Muscle of back (tissue), 3 donors: ENCODE measurements at regions not wholly inside any gene's neighbourhood (a gene's known extent, or its start where the extent isn't known, plus 50 kb on each side); places are given as distances from the start of the nearest gene placed in this dataset.

Source experiments
- DNase-seq, 3 donors: peaks; one replicate each; pipeline versions ENCODE4 v3.0.0 to v3.0.0-alpha.2; 2013

DNA sequence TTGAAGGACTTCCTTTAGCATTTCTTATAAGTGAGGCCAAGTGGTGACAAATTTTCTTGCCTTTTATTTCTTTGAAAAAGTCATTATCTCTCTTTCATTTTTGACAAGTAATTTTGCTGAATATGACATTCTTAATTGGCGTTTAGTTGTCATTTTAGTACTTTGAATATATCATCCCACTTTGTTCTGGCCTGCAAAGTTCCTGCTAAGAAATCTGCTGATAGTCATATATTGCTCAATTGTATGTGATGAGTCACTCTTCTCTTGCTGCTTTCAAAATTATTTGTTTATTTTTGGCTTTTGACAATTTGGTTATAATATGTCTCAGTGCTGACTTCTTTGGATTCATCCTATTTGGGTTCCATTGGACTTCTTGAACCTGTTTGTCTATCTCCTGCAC is 312.6 kb downstream of the DUSP10 start:
- no peak for DNase-seq

DNA sequence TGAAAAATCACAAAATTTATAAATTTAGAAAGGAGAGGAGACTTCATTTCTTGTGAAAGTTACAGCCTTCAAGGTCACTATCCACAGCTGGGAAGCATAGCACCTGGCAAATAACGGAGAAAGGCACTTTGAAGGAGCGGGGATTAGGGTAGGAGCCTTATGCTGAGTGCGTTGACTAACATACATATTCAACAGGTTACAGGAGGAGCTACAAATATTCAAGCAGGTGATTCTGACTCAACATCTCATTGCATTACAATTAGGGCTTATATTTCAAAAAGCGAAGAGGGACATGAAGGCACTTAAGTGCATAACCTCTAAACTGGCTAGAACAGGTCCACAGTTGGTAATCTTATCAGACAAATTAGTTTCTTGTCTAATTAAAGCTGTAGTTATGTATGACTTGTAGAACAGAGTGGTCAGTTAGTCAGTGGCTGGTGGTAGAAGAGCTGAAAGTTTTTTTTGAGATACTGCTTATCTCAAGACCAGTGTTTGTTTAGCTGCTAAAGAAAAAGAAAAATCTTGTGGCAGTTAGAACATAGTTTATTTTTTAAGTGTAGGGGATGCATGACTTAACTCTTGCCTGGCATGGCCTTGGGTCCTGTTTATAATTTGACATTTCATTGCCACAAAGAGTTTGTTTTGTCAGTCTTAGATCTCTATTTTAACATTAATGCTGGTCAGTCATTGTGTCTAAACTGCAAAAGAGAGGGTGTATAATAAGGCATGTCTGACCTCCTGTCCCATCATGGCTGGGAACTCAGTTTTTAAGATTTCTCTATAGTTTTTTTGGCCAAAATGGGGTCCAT is 311.5 kb downstream of the DUSP10 start:
- DNase-seq: no peak

- DNase-seq: peak in 1 of 3 donors; percentile 18
Observed at GRCh38 chr1:221431068-221431651, 310.7 kb downstream of the DUSP10 start.

DNA sequence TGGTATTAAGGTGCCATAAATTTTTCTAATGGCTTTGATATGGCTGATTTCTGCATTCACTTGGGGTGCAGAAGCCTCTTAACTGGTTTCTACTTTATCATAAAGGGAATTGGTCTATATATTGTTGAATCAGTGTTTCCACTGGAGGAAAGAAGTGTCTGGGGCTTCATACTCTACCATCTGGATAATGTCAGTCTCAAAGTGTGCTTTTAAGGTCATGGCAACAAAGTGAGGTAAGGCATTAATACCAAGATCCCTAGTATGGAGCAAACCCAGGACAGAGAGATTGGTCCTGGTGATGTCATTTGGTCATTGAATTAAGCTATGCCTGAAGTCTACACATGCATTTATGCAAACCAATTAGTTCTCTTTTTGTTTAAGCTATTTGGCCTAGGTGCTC is 309.9 kb downstream of the DUSP10 start:
- no peak for DNase-seq

DNA sequence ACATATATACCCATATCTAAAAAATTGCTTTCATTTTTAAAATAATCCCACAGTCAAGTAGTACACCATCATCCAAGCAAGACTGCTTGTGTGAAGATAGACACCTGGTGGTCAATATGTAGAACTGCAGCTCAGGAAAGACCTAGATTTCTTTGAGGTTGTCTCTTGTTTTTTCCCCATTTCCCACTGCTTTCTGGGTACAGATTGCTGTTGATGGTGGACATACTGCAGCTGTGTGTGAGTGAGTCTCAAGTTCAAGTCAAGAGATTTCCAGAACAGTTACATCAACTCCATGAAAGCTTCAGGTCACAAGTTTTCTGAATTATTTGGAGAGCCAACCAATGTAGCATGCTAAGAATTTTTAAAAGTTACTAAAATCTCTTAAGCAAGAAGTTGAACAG is 306.4 kb downstream of the DUSP10 start:
- DNase-seq: peak; percentile 43 to 67 (median 43)

DNA sequence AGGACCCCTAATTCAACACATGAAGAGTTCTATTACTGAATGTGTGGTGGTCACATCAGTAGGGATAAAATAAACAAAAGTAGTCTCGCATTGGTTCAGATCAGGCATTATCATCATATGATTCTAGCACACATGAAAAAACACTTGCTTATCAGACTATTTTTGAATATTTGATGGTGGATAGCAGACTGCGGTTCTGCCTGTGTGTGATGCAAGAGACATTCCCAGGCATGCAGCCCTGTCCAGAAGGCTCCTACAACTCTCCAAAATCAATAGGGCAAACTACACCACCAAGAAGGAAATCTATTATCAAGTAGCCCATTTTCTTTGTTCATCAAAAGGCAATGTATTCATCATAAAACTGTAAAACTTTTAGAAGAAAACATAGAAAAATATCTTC is 304.7 kb downstream of the DUSP10 start:
- no peak for DNase-seq

DNA sequence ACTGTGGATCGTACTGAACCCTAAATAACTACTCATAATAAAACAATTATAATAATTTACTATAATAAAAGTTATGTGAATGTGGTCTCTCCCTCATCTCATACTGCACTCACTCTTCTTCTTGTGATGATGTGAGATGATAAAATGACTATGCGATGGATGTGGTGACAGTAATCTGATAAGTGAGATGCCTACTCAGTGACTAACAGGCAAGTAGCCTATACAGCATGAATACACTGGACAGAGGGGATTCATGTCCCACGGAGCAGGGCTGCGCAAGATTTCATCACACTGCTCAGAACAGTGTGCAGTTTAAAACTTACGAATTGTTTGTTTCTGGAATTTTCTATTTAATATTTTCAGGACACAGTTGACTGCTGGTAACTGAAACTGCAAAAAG is 304.0 kb downstream of the DUSP10 start:
- peak in 1 of 3 donors; percentile 66 for DNase-seq

DNA sequence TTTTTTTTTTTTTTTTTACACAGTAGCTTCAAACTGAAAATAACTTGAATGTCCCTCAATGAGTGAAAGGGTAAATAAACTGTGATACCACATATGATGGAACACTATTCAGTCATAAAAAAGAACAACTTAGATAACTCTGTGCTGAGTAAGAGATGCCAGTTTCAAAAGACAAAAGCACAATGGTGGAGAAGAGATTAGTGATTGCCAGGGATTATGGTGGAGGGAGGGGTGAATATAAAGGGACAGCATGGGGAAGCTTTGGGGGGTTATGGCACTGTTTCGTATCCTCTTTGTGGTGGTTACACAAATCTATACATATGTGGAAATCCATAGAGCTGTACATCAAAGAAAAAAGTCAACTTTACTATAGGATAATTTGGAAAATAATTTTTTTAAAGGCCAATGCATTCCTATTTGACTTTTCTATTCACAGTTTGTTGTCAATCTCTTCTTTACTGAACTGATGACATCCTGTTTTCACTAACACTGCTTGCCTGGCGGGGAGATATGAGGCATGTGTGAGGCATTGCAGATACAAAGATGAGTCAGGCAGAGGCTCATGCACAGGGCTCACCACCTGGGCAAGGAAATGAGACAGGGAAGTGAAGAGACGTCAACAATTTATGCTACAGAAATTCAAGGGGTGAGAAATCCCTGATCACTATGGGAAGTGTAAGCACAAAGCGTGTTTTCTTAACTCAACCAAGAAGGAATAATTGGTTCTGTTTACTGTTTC is 302.7 kb downstream of the DUSP10 start:
- peak in 1 of 3 donors; percentile 85 for DNase-seq

DNA sequence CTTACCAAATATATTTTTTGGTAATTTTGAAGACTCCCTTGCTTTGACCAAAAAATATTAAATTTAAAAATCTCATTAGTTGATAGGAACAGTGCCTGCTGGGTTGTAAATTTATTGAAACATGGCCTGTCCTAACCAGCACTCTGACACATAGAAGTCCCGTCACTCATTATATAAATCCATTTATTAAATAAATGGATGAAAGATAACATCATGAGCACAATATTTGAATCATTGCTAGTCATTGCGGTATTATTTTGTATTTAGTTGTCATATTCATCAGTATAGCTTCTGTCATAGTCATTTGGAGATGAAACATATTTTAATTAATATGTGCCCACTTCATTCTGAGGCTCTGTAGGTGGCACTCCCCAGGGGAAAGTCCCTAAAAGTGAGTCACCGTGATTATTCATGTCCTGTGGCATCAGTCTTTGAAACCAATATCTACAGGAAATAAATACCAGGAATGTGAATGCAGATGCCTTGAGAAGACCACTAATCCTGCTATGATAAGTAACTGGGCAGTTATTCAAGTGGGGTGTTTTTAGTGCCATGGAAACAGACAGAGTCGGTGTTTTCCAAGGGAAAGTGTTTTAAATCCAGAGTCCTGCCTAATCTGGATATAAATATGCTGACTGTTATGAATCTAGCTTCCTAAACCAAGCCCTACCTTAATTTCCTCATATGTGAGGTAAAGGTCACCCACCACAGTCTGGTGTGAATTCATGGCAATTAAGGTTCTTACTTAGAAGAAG is 302.0 kb downstream of the DUSP10 start:
- peak; percentile 46 to 93 (median 66) for DNase-seq

DNA sequence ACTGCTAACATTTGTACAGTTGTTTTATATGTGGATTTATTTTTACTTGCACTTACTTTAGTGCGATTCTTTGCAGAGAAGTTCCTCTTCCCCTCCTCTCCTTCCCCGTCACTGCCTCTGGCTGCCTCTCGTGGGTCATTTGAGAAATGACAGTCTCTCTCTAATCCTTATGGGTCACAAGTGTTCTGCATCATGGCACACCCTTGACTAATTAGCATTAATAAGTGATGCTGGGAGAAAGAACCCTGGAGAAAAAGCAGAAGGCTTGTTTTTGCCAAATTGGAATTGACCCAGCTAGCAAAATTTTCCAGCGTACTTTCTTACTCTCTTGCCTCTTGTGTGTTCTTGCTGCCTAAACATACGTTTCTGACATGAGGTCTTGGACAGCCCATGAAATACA is 301.2 kb downstream of the DUSP10 start:
- peak; percentile 58 to 91 (median 80) for DNase-seq

DNA sequence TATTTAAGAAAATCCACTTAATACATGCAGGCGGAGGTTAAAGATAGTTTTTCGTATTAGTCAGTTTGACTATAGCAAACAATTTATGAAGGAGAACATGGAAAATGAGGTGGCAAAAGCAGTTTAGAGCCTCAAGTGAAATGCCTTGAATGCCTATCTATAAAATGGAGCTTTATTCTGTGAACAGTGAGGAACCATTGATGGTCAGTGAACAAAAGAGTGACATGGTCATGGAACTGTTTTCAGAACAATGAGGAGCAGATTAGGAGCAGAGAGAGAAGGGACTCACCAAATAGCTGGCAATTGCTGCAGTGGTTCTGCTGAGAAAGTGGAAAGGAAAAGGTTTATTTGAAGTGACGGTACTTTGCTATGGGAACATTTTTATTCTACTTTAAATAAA is 299.8 kb downstream of the DUSP10 start:
- DNase-seq: no peak

DNA sequence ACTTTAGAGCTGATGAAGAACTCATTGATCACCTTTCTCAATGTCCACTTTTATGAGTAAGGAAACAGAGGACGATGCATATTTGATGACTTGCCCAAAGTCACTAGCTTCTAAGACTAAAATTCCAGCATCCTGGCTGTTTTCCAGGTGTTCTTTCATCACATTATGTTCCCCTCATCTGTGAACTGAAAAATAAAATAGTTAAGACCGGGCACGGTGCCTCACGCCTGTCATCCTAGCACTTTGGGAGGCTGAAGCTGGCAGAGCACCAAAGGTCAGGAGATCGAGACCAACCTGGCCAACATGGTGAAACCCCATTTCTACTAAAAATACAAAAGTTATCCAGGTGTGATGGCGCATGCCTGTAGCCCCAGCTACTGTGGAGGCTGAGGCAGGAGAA is 297.5 kb downstream of the DUSP10 start:
- DNase-seq: no peak

DNA sequence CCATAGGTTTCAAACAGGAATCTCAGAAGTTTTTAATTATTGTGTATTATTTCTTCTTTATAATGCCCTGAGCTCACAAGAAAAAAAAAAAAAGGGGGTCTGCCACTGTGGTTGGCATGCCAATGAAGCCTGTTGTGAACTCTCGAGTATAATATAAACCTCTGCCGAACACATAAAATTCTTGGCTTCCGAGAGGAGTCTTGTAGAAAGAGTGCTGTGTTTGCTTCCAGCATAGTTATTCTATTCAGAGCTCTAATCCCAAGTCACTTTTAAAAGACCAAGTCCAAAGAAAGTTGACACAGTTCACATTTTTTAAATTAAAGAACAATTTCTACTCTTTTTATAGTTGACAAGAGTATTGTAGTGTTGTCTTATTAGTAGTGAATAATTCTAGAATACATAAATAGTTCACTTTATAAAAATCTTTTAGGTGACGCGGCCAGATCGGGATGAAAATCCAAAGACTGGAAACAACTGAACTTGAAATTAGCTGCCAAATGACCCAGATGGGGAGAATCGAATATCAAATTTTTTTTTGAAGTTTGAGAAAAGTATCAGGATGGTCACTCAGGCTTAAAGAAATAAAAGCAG is 293.2 kb downstream of the DUSP10 start:
- peak; percentile 33 to 85 (median 63) for DNase-seq

DNA sequence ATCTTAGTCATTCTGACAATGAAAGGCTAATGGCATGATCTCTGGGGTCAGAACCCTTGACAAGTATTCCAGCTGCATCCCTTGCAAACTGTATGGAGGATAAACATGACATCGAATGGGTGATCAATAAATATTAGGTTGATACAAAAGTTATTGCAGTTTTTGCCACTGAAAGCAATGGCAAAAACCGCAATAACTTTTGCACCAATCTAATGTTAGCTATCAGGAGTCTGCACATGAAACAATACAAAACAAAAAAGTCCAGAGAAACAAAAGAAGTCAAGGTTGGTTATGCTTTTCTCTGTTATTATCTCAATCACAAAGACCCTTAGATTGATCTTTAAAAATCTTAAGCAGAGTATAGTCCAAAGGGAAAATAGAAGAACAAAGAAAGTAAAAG is 292.7 kb downstream of the DUSP10 start:
- DNase-seq: no peak

DNA sequence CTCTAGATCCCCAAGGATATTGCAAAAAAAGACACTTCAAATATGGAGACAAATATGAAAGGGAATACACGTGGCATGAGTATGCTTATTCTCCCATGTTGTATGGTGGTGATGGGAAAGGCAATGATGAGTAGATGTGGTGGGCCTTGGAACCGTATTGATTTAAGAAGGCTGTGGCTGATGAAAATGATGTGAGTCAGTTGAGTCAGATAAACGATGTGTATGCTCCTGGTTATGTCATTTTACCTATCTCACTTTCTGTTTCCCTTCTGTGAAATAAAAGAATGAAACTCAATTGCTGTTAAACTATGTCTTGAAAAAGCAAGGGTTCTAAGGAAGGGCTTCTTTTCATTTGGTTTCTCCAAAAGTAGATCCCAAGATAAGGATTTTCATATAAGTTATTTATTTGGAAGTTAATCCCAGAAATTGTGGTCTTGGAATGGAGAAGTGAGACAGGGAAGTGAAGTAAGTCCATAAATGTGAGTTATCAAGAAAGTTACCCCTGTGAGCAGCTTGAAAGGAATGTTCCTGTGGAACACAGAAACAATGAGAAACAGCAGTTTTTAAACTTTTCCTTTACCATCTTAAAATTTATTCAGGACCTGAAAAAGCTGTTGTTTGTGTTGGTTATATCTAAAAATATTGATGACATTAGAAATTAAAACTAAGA is 292.0 kb downstream of the DUSP10 start:
- DNase-seq: no peak

- no peak for DNase-seq
Observed at GRCh38 chr1:221451741-221452140, 290.1 kb downstream of the DUSP10 start.

- DNase-seq: no peak
Observed at GRCh38 chr1:221454096-221454495, 287.8 kb downstream of the DUSP10 start.

- no peak for DNase-seq
Observed at GRCh38 chr1:221456918-221457317, 285.0 kb downstream of the DUSP10 start.

- peak in 1 of 3 donors; percentile 65 for DNase-seq
Observed at GRCh38 chr1:221457685-221458446, 284.0 kb downstream of the DUSP10 start.

- peak; percentile 83 to 89 (median 86) for DNase-seq
Observed at GRCh38 chr1:221458447-221459156, 283.3 kb downstream of the DUSP10 start.
